ENCODE measurements at regions not wholly inside any gene's neighbourhood (a gene's known extent, or its start where the extent isn't known, plus 50 kb on each side); places are given as distances from the start of the nearest gene placed in this dataset.
"Not testable (repeated sequence)": the region's sequence is repeated elsewhere in the genome, so short reads cannot be mapped to it uniquely, and the experiment has no call there.

DNA sequence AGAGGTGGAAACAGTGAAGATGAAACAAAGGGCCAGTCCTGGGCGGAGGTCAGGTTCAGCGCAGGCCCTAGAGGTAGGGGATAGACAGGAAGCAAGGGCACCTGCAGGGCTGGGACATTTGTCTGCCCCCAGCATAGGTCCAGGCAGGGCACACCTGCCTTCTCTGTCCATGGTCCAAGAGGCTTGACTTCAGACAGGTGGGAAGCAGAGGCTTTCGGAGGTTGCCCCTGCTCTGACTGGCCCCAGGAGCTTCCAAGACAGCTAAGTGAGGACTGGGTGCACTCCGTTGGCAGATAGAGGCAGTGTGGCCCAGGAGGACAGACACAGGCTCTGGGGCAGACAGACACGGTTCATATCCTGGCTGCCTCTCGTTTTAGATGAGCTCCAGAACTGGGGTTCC, 71.6 kb upstream of the GRB10 start:
- DNase-seq = no peak

DNA sequence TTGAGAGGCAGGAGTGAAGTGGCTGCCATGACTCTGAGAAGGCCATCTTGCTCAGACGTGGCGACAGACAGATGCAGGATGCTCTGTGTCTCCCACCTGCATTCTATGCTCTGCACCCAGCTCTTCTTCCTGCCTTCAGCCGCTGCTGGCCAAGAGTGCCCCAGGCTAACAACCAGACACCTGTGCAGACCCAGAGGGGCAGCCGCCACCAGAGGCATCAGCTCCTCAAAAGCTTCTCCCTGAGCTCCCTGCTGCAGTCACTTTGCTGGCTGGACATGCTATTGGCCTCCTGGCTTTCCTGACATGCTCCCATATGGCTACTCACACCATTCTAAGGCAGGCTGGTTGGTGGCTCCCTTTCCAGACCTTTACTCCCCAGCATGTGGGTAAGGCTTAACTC, 70.6 kb upstream of the GRB10 start:
- DNase-seq = no peak

DNA sequence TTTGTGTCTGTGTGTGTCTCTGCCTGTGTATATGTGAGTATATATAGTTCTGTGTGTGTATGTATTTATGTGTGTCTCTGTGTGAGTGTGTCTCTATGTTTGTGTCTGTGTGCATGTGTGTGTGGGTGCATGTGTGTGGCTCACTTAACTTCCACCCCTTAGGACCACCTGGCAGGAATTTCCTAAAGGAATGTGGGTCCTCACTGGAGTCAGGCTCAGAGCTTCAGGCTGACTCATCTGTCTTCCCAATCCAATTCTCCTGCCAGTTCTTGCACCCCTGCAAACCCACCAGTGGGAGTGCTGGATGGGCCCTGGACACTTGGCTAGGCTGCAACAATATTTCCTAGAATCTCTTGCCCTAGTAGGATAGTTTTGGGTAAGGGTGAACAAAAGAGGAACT, 70.2 kb upstream of the GRB10 start:
- DNase-seq = no peak

DNA sequence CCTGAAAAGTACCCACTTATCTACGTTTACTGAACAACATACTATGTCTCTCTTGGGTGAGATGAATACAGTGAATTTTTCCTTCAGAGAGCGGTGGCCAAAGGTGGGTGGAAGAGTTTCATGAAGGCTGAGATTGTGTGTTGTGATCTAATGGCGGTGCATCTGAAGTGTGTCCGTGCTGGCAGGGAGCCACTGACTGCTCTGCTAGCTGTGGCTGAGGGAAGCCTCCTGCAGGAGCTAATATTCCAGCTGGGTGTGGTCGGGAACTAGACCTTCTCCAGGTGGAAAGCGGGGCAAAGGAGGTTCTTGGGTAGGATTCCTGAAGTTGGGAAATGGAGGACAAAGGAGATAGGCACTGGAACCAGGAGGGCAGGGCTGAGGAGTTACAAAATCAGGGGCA, 69.2 kb upstream of the GRB10 start:
- no peak for DNase-seq

DNA sequence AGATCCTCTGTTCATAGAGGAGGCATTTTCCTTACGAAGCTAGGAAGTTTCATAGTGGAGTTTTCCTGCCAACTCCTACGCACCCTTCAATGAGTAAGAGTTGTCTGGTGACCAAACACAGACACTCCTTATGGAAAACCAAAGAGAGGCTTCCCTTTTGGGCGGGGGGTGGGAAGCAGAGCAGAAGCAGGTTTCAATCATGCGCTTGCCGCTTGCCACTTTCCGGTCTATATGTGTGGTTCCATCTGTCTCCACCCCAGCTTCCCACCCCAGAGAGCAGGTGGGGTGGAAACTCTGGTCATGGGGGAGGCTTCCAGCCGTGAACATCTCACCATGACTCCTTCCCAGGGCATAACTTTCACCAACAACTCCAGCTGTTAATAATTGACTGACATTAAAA, 68.8 kb upstream of the GRB10 start:
- DNase-seq = no peak

DNA sequence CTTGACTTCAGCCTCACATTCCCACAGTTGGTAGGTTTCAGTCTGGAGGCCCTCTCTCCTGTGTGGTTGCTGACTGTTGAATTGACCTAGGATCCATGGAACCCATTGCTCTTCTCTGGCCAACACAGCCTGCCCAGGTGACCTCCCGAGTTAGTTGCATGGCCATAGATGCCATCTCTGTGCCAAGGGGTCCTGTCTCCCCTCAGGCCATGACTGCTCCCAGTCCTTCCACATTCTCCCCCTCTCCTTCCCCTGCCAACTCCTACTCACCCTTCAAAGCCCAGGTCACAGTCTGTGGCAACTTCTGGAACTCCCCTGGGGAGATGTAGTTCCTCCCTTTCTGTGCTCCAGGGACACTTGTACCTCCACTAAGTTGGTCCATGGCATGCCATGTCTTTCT, 67.3 kb upstream of the GRB10 start:
- DNase-seq = no peak

DNA sequence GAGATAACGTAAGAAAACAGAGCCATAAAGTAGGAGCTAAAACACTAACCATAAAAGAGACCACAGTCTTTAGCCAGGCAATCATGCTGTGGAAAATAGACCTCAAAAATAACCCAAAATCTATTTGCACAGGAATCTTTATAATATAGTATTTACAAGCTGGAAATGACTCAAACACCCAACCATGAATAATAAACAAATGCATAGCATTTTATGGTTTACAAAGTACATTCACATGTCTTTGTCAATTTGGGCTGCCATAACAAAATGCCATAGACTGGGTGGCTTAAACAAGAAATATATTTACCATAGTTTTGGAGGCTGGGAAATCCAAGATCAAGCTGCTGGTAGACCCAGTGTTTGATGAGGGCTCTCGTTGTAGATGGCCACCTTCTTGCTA, 65.5 kb upstream of the GRB10 start:
- DNase-seq = no peak

DNA sequence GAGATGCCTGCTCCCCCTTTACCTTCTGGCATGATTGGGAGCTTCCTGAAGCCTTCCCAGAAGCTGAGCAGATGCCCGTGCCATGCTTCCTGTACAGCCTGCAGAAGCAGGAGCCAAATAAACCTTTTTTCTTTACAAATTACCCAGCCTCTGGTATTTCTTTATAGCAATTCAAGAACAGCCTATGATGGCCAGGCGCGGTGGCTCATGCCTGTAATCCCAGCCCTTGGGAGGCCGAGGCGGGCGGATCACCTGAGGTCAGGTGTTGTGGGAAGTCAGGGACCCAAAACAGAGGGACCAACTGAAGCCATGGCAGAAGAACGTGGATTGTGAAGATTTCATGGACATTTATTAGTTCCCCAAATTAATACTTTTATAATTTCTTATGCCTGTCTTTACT, 62.2 kb upstream of the GRB10 start:
- DNase-seq = not testable (repeated sequence)

DNA sequence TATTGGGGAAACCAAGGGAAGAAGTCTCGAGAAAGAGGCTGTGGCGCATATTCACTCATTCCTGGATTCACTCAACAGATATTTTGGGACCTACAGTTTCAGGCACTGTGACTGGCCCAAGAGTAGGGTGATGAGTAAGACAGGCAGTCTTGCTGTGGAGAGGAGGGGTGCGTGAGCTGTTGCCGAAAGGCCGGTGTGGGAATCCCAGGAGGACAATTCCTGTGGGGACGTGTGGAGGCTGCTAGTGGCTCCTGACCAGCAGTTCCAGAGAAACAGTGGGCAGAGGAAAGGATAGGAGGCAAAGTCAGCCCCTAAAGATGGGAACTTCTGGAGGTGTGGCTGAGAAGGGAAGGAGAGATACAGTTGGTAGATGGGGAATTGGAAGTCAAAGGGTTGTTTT, 59.3 kb upstream of the GRB10 start:
- DNase-seq = no peak

DNA sequence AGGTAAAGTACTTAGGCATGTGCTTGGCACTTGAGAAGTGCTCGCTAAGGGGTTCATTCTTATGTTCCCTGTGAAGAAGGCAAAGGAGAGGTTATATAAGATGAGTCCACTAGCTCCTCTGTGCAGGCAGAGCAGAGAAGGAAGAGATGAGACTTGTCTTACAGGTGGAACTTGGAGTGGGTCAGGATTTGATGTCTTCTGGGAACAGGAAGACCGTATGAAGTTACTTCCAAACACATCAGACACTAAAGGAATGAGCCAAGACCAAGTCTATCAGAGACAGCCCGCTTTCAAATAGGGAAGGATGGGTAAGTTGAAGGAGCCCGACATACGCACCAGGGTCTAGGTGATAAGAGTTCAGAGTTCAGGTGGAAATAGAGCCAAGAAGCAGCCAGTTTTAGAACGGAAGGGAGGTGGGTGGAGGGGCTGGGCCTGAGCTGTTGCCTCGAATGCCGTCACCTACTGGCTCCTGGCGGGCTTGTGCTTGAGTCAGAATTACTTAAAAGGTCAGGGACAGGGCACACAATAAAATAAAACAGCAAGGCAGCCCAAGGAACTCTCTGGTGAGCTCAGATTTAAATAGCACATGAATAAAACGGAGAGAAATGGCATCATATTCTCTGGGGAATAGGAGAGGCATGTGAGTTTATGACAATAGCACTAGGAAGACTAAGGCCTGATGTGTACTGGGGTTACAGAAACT, 56.1 kb upstream of the GRB10 start:
- no peak for DNase-seq

DNA sequence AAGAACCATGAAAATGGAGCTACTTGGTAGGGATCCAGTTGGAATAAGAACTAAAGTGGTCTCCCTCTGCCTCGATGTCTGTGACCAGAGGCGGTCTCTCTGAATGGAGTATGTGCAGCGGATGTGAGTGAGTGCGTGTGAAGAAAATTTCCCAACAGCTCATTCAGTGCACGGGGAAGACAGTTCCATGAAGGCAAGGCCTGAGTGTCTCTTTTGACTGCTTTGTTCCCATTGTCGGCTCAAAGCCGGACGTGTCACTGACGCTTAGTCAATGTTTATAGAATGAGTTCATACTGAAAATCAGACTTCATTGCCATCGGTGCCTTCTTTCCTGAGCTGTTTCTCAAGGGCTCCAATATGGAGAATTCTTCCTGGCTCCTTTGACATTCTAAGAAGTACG, 55.3 kb upstream of the GRB10 start:
- DNase-seq = no peak

DNA sequence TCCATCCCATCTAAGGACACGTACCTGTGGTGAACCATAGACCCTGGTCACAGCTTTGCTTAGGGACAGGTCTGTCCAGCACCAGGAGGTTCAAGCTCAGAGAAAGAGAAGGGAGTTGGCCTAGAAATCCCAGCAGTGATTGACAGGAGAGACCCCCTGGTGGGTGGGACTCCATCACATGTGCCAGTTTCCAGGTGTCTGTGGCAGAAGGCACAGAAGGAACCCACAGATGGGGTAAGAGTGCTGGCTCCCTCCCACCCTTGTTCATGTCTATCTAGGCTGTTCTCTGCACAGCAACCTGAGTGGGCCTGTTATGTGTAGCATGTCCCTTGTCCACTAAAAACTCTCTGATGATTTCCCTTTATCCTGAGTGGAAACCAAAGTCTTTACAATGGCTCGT, 54.0 kb upstream of the GRB10 start:
- no peak for DNase-seq

DNA sequence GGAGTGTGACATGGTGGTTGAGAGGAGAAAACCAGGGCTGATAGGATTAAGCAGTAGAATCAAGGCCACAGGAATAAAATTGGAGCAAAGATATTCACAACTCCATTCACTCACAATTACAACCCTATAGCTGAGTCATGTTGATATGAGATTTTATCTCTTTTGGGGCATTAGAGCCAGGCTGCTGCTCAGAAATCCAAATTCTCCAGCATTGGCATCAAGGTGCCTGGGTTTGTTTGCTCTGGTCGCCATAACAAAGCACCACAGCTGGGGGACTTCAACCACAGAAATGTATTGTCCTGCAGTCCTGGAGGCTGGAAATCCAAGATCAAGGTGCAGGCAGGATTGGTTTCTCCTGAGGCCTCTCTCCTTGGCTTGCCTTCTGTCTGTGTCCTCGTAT, 52.5 kb upstream of the GRB10 start:
- no peak for DNase-seq

DNA sequence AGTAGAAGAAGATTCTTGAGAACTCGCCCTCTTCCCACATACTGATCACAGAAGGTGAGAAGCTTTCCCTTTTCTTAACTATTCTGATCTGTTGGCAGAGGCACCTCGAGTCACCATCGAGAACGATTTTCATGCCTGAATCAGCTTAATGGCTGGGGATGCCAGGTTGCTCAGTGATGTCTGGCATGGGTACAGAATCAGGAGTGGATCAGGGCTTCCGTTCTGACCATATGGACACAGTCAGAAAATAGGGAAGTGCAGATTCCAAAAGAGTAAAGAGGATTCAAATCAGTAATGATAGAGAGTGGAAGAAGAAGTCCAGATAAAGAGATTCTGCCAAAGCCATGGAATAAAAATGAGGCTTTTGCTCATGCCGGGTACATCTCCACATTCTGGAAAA, 52.0 kb upstream of the GRB10 start:
- DNase-seq = no peak

DNA sequence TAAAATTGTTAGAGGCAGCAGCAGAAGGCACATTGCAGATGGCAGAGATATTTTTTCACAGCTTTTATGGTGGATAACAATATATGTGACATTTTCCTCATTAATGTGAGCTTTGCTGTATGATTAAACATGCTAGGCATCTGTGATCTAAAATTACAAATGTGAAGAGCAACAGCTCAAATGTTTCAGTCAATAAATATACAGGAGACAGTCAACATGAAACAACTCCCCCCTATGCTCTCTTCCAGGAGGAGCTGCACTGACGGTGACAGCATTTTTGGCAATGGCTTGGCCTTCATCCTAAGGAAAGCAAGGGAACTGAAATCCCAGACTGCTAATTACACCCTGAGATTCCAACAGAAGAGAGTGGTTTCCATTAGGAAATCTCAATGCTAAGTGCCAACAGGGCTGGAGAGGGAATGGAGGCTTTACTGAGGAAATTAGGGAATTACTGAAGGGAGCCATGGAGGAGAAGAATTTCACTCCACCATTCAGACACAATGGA, 51.4 kb upstream of the GRB10 start:
- DNase-seq = peak in 1 of 2 donors; percentile 33

DNA sequence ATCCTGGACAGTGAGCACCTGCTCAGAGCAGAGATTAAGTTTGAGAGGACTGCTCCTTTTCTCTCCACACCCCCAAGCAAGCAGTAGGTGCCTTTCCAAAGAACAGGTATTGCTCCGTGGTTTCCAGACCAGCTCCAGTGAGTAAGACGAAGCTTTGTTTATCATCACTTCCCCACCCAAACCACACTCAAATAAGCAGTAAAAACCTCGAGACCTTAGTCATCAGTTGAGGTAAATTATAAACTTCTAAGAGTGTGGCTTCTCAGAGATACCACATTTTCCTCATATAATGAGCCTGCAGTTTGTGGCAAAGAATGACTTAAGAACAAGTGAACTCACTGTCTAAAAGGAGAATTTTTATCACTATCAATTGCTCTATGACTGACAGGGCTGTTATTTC, 50.0 kb upstream of the GRB10 start:
- DNase-seq = no peak

Data from hippocampal formation (tissue), 2 donors.